ENCODE measurements at regions not wholly inside any gene's neighbourhood (a gene's known extent, or its start where the extent isn't known, plus 50 kb on each side); places are given as distances from the start of the nearest gene placed in this dataset.

- no peak for DNase-seq (ENCODE audit: low read depth)
- TF ChIP-seq, protein P1, sequence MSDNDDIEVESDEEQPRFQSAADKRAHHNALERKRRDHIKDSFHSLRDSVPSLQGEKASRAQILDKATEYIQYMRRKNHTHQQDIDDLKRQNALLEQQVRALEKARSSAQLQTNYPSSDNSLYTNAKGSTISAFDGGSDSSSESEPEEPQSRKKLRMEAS (IDR thresholded peaks at IDR 0.05; ENCODE audit: low read depth, low read length): no peak
- TF ChIP-seq, protein P2, sequence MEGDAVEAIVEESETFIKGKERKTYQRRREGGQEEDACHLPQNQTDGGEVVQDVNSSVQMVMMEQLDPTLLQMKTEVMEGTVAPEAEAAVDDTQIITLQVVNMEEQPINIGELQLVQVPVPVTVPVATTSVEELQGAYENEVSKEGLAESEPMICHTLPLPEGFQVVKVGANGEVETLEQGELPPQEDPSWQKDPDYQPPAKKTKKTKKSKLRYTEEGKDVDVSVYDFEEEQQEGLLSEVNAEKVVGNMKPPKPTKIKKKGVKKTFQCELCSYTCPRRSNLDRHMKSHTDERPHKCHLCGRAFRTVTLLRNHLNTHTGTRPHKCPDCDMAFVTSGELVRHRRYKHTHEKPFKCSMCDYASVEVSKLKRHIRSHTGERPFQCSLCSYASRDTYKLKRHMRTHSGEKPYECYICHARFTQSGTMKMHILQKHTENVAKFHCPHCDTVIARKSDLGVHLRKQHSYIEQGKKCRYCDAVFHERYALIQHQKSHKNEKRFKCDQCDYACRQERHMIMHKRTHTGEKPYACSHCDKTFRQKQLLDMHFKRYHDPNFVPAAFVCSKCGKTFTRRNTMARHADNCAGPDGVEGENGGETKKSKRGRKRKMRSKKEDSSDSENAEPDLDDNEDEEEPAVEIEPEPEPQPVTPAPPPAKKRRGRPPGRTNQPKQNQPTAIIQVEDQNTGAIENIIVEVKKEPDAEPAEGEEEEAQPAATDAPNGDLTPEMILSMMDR (IDR thresholded peaks at IDR 0.05; ENCODE audit: low read depth, low read length): no peak
- TF ChIP-seq POLR2A (IDR thresholded peaks at IDR 0.05; ENCODE audit: extremely low read depth, insufficient read length) (no peak), MYC (IDR thresholded peaks at IDR 0.05; ENCODE audit: low read depth, low read length) (no peak)
- H3K4me3 ChIP-seq (ENCODE audit: low read depth, low read length): no peak overlapping the region
Measured at GRCh38 chr6:113584767-113585166, 272.4 kb upstream of the MARCKS start.

DNA sequence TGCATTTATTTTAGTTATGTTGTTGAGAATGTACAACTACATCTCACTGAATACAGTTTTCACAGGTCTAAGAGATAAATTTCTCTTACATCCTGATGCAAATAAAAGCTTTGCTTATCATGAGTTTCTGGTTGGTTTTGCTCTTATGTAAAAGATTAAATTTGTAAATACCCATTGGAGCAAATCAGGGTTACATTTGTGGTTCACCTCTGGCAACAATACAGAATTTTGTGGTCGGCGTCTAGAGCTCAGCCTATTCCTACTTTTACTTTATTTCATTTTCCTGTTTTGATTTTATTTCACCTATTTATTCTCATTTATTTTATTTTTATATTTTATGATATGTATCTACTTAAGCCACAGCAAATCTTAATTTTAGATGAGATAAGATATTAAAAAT lies 271.9 kb upstream of the MARCKS start:
- H3K4me3 ChIP-seq (ENCODE audit: low read depth, low read length): no peak overlapping the region
- no peak for DNase-seq (ENCODE audit: low read depth)
- TF ChIP-seq, protein P1 (IDR thresholded peaks at IDR 0.05; ENCODE audit: low read depth, low read length): no peak
- TF ChIP-seq POLR2A (IDR thresholded peaks at IDR 0.05; ENCODE audit: extremely low read depth, insufficient read length) (no peak), MYC (IDR thresholded peaks at IDR 0.05; ENCODE audit: low read depth, low read length) (no peak)
- TF ChIP-seq, protein P2 (IDR thresholded peaks at IDR 0.05; ENCODE audit: low read depth, low read length): no peak

DNA sequence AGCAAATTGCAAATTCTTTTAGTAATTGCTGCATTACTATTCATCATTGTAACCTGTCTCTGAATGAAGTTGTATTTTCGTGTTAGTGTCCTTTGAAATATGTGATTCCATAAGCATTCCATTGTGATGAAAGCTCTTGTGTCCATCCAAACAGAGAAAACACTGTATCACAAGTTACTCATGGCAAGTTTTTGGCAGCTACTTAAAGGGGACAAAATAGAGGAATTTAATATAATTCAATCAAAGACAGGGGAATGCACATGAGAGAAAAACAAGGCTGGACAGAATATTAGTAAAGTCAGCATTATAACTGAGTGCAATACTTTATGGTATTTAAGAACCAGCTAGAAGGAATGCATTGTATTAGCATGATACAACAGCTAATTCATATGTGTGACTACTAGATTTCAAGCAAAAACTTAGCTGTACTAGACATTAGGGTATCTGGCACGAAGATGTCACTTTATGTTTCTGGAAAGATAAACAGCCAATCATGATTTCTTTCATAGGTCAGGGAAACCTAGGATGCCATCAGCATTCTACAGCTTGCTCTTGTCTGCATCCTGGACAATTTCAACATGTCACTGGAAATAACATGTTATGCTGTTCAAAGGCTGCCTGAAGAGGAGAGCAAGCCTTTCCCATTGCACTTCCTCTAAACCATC lies 270.6 kb upstream of the MARCKS start:
- H3K4me3 ChIP-seq (ENCODE audit: low read depth, low read length): no peak overlapping the region
- no peak for DNase-seq (ENCODE audit: low read depth)
- TF ChIP-seq MYC (IDR thresholded peaks at IDR 0.05; ENCODE audit: low read depth, low read length) (no peak), POLR2A (IDR thresholded peaks at IDR 0.05; ENCODE audit: extremely low read depth, insufficient read length) (no peak)
- TF ChIP-seq, protein P1 (IDR thresholded peaks at IDR 0.05; ENCODE audit: low read depth, low read length): no peak
- TF ChIP-seq, protein P2 (IDR thresholded peaks at IDR 0.05; ENCODE audit: low read depth, low read length): no peak

DNA sequence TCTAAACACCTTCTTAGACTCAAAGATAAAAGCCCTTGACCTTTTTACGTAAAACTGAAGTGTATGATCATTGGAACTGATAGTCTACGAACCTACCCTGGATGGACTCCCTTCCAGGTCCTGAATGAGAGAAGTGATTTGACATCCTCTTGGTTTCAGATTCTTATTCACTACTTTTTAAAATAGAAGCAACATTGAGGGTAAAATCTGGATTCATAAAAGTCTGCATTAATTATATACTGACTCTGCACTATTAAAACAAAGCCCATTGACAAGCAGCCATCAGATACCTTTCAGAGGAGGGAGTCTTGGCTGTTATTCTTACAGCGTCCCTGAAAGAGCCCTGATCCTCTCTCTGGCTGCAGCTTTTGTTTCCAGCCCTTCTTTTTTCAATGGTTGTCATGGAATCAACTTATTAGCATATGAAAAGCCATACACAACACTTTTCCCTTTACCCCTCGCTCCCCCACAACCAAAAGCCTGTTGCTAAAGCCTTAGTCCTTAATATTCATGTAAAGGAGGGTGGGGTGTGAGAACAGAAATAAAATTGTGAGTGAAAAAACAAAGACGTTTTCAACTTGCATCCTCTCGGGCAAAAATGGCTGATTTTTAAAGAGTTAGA lies 270.0 kb upstream of the MARCKS start:
- DNase-seq (ENCODE audit: low read depth): no peak
- TF ChIP-seq, protein P2 (IDR thresholded peaks at IDR 0.05; ENCODE audit: low read depth, low read length): no peak
- TF ChIP-seq POLR2A (IDR thresholded peaks at IDR 0.05; ENCODE audit: extremely low read depth, insufficient read length): no peak
- TF ChIP-seq, protein P1 (IDR thresholded peaks at IDR 0.05; ENCODE audit: low read depth, low read length): no peak
- TF ChIP-seq MYC (IDR thresholded peaks at IDR 0.05; ENCODE audit: low read depth, low read length): no peak
- H3K4me3 ChIP-seq (ENCODE audit: low read depth, low read length): no peak overlapping the region

GRCh38 chr6:113588646-113589045 lies 268.5 kb upstream of the MARCKS start:
- H3K4me3 ChIP-seq (ENCODE audit: low read depth, low read length): no peak overlapping the region
- TF ChIP-seq POLR2A (IDR thresholded peaks at IDR 0.05; ENCODE audit: extremely low read depth, insufficient read length) (no peak), MYC (IDR thresholded peaks at IDR 0.05; ENCODE audit: low read depth, low read length) (no peak)
- TF ChIP-seq, protein P1 (IDR thresholded peaks at IDR 0.05; ENCODE audit: low read depth, low read length): no peak
- TF ChIP-seq, protein P2 (IDR thresholded peaks at IDR 0.05; ENCODE audit: low read depth, low read length): no peak
- no peak for DNase-seq (ENCODE audit: low read depth)

Measured in NB4 (cell line).